Left renal pelvis (tissue), 4 donors: ENCODE measurements at regions not wholly inside any gene's neighbourhood (a gene's known extent, or its start where the extent isn't known, plus 50 kb on each side); places are given as distances from the start of the nearest gene placed in this dataset.
"Not testable (repeated sequence)": the region's sequence is repeated elsewhere in the genome, so short reads cannot be mapped to it uniquely, and the experiment has no call there.

ENCODE experiments used
- DNase-seq, 4 donors: peaks; one replicate each; pipeline ENCODE4 v3.0.0-alpha.2; 2013; ENCODE audit warnings: low read depth in 4 of 4, low spot score in 3 of 4

GRCh38 chr7:65073160-65073559 lies 66.7 kb upstream of the ERV3-1 start:
- DNase-seq, result not testable (repeated sequence)

DNA sequence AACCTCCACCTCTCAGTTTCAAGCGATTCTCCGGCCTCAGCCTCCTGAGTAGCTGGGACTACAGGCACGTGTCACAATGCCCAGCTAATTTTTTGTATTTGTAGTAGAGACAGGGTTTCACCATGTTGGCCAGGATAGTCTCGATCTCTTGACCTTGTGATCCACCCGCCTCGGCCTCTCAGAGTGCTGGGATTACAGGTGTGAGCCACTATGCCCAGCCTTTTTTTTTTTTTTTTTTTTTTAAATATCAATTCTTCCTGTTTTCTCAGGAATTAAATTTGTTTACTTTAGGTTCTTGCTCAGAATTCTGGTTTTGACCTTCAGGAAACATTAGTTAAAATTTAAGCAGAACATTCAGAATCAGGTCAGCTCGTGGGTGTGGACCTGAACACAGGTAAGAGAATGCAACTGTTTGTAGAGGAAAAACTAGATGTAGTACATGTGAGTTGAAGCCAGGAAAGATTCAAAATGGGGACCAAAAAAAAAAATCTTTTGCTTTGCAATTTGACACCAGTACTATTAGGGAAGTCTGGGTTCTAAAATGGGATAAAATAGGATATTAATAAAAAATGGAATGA lies 65.5 kb upstream of the ERV3-1 start:
- DNase-seq, result not testable (repeated sequence)

DNA sequence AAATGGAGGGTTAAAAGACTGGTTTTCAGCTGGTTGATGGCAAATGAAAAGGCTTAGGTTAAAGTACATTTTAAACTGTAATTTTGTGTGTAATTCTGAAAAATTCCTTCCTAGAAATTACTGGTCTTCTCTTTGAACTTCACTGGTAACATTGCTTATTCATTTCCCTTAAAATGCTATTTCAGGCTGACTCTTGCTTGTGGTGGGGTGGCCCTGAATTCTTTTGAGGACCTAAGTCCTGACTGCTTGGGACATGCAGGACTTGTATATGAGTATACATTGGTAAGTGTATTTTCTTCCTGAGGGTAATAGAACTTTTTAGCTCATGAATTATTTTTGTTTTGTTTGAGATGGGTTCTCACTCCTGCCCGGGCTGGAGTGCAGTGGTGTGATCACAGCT lies 63.0 kb upstream of the ERV3-1 start:
- DNase-seq, result not testable (repeated sequence)

DNA sequence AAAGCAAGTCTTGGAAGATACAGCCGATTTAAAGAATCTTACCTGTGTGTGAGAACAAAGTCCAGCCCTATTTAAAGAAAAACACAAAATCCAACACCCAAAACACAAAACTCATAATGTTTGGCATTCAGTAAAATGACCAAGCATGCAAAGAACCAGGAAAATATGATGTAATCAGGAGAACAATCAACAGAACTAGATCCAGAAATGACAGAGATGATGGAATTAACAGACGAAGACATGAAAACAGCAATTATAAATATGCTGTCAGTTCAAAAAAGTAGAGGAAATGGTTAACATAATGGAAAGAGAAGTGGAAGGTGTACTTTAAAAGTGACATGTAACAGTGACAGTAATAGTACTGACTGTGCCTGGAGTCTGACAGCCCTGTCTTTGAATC lies 56.1 kb upstream of the ERV3-1 start:
- not testable (repeated sequence) for DNase-seq

GRCh38 chr7:65059247-65059646 lies 52.8 kb upstream of the ERV3-1 start:
- not testable (repeated sequence) for DNase-seq
